DMS114 treated with DMSO at 0.1 percent for 48 hours (cell line): ENCODE measurements at regions not wholly inside any gene's neighbourhood (a gene's known extent, or its start where the extent isn't known, plus 50 kb on each side); places are given as distances from the start of the nearest gene placed in this dataset.
A peak's percentile ranks its signal among the peaks of the same experiment; 100 is the strongest.
"Not testable (repeated sequence)": the region's sequence is repeated elsewhere in the genome, so short reads cannot be mapped to it uniquely, and the experiment has no call there.

Experiments used
- DNase-seq: peaks from one replicate; lab custom pipeline; 2025; ENCODE audit not compliant: unreplicated experiment; lab: John Stamatoyannopoulos, UW

DNA sequence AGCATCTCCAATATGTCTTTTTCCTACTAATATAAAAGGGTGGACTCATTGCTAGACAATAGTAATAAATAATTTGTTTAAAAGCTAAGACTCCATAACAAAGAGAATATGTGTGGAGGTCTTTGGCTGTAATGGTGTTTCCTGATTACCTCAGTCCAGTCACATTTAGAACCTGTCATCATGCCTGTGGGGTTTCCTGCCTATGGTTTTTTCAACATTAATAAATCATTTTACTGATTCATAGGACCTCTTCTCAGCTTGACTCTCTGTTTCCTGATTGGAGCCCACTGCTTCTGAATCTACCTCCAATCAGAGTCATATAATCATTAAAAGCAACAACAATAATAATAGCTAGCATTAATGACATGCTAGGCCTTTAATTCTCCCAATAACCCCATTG lies 52.4 kb upstream of the GNAI1 start:
- no peak for DNase-seq

DNA sequence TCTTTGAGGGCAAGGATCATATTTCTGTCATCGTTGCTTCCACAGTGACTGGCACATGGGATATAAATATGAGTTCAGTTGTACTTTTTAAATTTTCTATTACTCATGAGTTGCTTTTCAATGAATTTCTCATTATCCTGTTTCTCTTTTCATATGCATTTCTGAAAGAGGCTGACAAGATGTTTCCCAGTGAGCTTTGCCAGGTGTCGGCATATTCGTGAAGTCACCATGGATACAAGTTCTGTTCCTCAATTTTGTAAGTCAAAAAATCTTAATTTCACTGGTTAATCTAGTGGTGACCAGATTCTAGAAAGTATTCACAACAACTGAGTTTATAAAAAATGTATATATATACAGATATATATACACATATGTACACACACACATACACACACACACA lies 55.7 kb upstream of the GNAI1 start:
- DNase-seq, result no peak

DNA sequence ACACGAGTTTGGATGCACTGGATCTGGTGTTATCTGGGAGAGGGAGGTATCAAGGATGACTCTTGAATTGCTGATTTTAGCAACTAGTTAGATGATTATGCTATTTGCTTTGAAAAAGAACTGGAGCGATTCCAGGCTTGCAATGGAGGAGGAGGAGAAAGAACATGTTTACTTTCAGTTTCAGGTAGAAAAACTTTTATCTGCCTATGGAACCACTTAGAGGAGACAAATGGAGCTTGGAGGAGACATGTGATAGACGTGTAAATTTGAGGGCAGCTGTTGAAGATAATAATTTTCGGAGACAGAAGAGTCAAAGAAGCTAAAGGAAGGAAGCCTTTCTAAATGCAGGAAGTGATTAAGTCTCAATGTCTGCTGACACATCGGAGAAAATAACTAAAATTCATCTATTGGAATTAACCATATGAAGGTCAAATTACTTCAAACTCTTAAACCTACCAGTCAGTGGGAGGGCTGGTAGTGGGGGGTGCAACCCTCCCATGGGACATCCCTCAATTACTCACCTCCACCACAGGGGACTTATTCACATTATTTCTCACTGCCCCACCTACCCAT lies 56.4 kb upstream of the GNAI1 start:
- DNase-seq, result no peak

DNA sequence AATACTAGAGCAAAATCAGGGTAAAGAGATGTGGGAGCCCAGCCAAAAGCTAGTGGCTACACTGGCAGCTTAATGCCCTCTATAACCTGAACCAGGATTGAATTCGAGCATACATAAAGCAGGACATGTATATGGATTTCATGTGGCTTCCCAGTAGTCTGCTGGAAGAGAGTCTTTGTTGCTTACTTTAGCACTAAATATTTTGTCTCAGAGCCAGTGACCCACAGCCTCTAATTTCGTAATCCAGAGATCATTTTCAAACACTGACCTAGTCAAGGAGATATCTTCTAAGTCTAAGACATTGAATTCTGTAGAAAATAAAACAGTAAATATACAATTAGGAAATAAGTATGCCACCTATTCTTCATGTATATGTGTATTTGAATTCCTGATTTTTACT lies 64.2 kb upstream of the GNAI1 start:
- DNase-seq, result no peak

DNA sequence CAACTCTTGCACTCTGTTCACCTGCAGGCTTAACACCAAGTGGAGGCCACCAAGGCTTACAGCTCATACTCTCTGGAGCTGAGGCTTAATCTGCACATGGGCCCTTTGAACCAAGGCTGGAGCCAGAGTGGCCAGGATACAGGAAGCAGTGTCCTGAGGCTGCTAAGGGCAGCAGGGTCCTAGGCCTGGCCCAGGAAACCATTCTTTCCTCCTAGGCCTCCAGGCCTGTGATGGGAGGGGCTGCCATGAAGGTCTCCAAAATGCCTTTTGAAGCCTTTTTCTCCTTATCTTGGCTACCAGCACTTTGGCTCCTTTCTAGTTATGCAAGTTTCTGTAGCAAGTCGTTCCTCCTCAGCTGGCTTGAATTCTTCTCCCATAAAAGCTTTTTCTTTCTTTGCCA lies 68.0 kb upstream of the GNAI1 start:
- DNase-seq, result no peak

DNA sequence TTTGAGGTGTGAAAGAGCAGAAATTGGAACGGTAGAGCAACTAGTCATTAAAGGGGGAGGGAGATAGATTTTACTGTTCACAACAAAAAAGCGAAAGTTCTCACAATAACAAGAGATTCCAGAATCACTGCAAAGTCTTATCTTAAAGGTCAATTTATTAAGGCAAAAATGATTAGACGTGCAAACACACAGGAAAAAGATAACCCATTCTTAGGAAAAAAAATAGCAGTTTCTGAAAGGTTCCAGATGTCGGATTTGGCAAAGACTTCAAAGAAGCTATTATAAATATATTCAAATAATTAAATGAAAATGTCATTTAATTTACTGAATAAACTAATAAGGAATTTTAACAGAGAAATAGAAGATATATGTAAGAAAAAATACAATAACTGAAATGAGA lies 70.8 kb upstream of the GNAI1 start:
- no peak for DNase-seq

DNA sequence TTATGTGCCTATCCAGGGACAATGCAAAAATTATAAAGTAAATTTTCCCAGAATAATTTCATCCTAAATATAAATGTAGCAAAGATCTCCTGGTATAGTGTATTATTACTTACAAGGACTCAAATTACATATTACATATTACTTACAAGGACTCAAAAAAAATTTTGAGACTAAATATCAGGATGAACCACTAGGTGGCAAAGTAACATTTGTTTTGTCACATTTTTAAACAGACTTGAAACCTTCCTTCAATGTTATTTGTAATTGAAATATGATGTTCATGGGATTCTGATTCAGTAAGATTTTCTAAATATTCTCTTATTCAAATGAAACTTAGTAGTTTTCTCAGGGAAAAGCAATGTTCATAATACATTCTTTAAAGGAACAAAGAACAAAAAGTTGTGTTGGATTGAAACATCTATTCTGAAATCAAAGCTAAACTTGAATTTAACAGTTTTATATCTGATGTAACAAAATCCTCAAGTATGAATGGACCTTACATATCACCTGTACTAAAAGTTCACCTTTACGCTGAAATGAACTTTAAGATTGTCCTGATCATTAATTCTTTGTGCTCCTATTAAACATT lies 74.3 kb upstream of the GNAI1 start:
- DNase-seq, result peak; percentile 59

DNA sequence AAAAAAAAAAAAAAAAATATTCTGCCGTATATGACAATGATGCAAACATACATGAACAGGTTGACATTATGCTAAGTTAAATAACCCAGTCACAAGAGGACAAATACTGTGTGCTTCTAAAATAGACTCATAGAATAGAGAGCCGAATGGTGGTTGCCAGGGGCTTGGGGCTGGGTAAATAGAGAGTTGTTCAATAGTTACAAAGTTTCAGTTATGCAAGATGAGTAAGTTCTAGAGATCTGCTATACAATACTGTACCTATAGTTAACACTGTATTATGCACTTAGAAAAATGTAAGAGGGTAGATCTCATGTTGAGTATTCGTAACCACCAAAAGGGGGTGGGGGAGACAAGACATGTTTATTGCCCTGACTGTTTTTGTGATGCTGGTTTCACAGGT lies 77.1 kb upstream of the GNAI1 start:
- no peak for DNase-seq

DNA sequence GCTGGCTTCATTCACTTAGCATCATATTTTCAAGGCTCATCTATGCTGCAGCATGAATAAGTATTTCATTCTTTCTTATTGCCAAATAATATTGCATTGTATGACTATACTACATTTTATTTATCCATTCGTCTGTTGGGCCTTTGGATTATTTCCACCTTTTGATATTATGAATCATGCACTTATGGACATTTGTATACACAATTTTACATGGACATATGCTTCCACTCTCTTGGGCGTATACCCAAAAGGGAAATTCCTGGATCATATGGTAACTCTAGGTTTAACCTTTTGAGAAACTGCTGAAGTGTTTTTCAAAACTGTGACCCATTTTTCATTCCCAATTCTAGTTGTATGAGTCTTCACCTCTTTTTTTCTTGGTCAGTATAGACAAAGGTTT lies 80.3 kb upstream of the GNAI1 start:
- DNase-seq, result no peak

DNA sequence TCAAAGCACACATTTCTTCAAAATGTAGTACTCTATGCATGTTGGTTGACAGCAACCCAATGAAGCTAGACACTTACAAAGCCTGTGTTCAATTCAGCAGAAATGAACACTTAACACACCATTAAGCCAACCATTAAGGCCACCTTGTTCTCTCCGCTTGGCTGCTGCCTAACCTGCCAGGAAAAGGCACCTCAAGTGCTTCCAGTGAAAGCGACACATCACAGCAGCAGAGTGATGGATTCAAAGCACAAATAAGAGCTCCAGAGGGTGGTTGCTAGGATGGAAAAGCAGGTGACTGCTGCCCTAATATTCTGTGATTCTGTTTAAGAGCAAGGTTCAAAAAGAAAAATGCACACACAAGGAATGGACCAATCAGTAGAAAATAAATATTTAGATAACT lies 81.5 kb upstream of the GNAI1 start:
- DNase-seq, result no peak

DNA sequence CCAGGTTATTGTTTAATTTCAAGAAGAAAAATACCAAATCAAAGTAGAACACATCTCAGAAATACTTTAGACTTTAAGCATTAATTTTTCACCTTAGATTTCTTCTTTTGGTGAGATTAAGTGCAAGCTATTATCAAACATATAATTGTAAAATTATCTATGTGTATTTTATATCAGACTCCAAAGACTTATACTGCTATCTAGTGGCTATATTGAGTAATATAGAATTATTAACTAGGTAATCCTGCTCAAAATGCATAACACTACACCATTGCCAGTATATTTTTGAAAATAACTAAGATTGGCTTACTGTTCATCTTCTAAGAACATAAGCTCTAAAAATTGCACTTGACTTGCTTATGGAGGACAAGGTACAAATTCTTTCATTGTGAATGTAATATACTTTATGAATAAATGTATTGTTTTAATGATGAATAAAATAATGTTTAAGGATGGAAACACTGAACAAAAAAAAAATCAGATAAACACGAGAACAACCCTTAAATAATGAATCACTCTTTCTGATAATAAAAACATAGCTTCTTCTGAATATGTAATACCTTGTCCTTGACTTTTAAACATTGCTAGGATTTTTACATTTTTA lies 86.7 kb upstream of the GNAI1 start:
- peak; percentile 24 for DNase-seq

DNA sequence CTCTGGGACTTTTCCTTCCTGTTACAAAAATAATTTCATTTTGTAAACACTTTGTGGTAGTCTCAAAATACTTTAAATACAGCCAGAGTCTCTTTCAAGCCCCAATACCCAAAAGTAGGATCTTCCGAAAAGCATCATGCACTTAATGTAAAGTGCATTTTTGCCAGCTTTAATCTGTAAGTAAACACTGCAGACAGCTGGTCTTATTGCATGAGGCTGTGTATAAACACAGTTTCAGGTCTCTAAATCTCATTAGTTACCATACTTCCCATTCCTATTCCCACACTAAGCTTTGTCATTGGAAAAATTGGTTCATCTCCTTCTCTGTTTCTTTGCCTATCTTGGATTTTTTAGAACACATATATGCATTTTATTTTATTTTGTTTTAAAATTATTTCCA lies 87.6 kb upstream of the GNAI1 start:
- no peak for DNase-seq

DNA sequence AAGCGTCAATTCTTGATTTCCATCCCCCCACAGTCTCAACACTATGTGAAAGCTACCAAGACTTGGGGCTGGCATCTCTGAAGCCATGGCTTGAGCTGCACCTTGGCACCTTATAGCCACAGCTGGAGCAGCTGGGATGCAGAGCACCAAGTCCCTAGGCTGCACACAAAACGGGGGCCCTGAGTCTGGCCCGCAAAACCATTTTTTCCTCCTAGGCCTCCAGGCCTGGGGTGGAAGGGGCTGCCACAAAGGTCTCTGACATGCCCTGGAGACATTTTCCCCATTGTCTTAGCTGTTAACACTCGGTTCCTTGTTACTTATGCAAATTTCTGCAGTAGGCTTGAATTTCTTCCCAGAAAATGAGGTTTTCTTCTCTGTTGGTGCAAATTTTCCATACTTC lies 89.8 kb upstream of the GNAI1 start:
- DNase-seq, result no peak

DNA sequence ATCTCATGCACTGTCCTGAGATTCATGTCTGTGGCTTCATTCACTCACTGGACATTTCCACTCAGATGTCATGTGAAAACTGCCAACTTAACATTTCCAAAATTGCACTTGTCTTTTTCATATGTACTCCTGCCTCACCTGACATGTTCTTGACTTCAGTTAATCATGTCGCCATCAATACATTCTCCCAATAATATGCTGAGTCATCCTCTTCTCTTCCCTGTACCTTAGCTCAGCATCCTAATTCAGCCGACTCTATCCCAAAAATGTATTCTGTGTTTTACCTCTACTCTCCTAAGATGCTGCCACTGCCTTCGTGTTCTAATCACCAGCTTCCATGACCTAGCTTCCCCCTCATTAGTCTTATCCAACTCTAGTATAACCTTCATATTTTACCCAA lies 93.9 kb upstream of the GNAI1 start:
- no peak for DNase-seq

DNA sequence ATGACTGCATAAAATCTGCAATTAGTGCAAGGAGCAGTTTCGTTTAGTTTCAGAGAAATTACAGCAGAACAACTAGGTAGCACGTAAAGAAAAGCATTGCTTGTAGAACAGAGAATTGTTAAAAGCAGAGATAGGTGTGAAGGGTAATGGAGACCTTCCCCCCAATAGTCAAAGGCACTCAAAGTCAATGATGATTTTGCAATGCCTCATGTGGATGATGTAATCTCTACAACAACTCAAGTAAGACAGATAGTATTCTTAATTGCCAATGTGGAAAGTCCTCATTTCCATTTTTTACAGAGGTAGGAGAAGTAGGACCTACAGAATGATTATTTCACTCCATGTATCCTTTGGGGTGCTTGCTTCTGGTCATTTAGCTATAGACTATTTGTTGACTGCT lies 94.3 kb upstream of the GNAI1 start:
- DNase-seq, result no peak

DNA sequence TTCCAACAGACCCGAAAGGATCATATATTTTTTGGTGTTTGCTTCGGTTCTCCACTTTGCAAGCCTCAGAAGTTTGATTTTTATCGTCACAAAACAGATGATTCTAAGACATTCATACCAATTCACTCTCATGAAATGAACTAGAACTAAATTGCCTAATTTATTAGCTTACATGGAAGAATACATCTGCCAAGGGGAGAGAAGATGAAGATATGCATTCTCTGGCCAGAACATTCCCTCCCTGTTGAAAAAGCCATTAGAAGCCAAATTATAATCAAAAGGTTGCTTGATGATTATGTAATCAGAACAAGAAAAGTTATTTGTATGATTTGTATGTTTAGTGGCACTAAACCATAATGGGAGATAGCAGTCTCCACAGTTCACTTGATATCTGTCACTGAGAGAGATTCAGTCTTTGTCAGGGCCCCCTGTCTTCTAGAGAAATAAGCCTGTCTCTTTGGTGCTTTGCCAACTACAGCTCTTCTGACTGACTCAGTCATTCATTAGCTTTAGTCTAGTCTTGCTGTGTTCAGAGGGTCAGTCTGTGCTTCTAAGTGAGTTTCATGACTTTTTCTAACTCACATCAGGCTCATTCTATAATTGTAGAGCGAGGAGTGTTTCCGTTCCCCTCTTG lies 95.3 kb upstream of the GNAI1 start:
- DNase-seq, result no peak

DNA sequence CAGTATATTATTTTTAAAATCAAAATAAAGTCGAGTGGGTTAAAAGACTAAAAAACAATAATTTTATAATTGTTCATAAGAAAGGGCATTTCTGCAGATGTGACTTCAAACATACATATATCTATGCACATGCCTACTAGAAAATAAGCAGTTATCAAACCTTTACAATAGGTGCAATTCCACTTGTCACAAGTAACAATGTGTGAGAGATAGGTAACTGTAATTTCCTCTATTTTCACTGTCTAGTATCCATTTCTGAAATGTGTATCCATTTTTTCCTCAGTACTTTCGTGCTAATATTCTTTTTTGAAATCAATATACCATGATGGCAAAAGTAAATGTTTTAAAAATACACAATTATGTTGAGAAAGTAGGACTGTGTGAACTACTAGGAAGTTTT lies 96.9 kb upstream of the GNAI1 start:
- no peak for DNase-seq

DNA sequence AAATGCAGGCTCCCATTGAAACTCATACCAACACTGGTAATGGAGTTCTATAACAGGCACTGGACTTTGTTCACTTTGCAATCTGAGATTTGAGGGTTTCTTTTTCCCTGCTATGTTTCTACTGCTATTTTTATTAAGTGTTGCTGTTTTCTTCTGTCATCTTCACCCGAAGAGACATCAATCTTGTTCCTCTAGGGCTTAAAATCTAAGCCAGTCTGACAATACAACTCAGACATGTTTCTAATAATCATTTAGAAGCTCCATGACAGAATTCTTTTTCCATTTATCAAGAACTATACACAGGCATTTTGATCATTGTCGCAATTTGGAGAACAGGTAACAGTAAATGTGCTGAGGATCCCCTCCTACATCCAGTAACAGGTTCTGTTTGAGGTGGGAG lies 98.5 kb upstream of the GNAI1 start:
- DNase-seq, result no peak

DNA sequence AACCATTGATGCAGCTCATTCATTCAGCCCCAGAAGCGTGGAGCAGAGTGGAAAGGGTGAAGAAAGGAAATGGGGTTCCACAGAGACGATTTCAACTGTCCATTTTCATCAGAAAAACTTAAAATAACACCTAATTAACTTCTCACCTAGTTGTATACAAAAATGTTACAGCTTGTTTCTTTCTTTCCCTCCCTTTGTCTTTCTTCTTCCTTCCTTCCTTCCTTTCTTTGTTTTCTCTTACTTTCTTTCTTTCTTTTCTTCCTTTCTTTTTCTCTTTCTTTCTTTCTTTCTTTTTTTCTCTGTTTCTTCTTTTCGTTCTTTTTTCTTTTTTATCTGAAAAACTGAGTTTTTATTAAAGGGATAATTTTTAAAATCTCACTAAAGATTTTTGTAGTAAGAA lies 105.9 kb upstream of the GNAI1 start:
- no peak for DNase-seq

DNA sequence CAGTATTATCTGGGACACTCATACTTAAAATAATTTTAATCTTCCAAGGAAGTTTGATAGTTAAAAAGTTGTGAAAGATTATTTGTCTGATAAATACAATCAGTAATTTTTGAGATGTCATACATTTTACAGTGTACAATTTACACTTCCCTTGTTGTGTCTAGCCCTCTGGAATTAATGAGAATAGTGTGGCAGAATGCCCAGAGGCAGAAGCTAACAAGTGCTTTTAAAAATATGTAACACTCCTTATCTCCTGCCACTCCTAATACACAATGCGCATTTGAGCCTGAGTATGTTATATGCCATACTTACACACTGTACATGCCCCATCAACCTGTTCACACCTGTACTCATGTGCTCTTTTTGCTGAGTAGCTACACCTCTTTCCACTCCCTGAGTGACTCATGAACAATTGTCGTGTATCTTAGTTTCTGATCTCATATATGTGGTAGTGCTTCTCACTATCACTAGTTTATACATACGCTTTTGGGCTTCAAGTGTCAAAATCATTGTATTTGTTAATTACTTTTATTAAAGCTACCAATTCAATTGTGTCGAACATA lies 106.9 kb upstream of the GNAI1 start:
- DNase-seq, result no peak

DNA sequence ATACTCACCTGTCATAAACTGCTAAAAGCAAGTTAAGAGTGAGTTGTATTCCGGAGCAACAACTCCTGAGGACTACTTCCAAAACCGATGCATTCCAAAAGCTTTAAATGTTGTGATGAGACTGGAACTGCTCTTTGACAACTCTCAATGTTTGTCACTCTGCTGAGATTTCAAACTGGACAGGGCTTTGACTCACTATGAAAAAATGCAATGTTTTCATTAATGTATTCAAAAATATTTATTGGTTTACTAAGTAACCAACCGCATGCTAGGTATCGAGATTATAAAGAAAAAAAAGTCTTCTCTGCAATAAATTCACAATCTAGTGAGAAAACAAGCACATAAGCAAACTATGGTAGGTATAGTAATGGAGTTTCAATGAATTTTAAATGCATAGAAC lies 107.9 kb upstream of the GNAI1 start:
- DNase-seq, result no peak

DNA sequence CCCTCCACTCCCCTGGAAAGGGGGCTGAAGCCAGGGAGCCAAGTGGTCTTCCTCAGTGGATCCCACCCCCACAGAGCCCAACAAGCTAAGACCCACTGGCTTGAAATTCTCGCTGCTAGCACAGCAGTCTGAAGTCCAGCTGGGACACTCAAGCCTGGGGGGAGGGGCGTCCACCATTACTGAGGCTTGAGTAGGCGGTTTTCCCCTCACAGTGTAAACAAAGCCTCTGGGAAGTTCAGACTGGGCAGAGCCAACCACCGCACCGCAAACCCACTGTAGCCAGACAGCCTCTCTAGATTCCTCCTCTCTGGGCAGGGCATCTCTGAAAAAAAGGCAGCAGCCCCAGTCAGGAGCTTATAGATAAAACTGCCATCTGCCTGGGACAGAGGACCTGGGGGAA lies 114.4 kb upstream of the GNAI1 start:
- DNase-seq, result not testable (repeated sequence)
